PC-3 (cell line): ENCODE measurements at regions not wholly inside any gene's neighbourhood (a gene's known extent, or its start where the extent isn't known, plus 50 kb on each side); places are given as distances from the start of the nearest gene placed in this dataset.

Source experiments
- CTCF ChIP-seq: fragments of 300-600 bp; sonication (generic); conservative IDR thresholded peaks from 2 replicates; pipeline ENCODE4 v1.5.1; 2017; ENCODE audit warnings: antibody characterized with exemption, low read depth, mild to moderate bottlenecking, low read length
- EZH2phosphoT487 ChIP-seq: fragments of 300-600 bp; sonication (generic); IDR thresholded peaks from 2 replicates; pipeline ENCODE4 v1.6.1; 2018; ENCODE audit warnings: mild to moderate bottlenecking, antibody characterized with exemption, low read length, borderline replicate concordance

DNA sequence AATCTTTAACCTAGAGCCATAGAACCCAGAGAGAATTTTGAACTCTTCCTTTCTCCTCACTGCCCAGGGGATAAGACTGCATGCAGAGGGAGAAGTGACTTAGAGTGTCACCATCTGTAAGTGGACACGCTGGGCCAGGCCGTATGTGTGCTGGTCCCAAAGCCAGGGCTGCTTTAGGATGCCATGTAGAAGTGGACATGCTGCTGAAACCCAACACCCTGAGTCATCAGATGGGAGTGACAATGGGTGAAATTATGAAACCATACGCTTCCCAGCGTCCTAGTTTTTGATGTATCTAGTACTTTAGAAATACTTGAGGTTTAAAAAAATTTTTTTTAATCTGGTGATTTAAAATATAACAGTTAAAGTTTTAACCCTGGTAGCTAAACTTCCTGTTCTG, 191.1 kb downstream of the FNDC1 start:
- TF ChIP-seq CTCF: no peak
- no peak for TF ChIP-seq EZH2phosphoT487
